Adipocyte (in vitro differentiated cells): ENCODE measurements at regions not wholly inside any gene's neighbourhood (a gene's known extent, or its start where the extent isn't known, plus 50 kb on each side); places are given as distances from the start of the nearest gene placed in this dataset.

Experiments
- DNase-seq: peaks from one replicate; pipeline ENCODE4 v3.0.0-alpha.2; 2015; ENCODE audit warnings: low read depth
- H3K27me3 ChIP-seq: replicated peaks from 2 replicates; pipeline ENCODE4 v1.7.0; 2013; ENCODE audit warnings: mild to moderate bottlenecking, low read length, moderate library complexity; ENCODE audit not compliant: control insufficient read depth, insufficient read depth
- H3K36me3 ChIP-seq: 2 replicates; pipeline ENCODE4 v1.7.0; 2013; ENCODE audit warnings: low read length, mild to moderate bottlenecking, moderate library complexity; ENCODE audit not compliant: control insufficient read depth, insufficient read depth, severe bottlenecking
- H3K4me1 ChIP-seq: 2 replicates; pipeline ENCODE4 v1.7.0; 2013; ENCODE audit warnings: mild to moderate bottlenecking, low read length, moderate library complexity; ENCODE audit not compliant: control insufficient read depth, insufficient read depth
- H3K4me3 ChIP-seq: 2 replicates; pipeline ENCODE4 v1.7.0; 2013; ENCODE audit warnings: mild to moderate bottlenecking, low read length, moderate library complexity
- H3K9ac ChIP-seq: 2 replicates; pipeline ENCODE4 v1.7.0; 2013; ENCODE audit warnings: mild to moderate bottlenecking, low read length, moderate library complexity
- H3K9me3 ChIP-seq: 2 replicates; pipeline ENCODE4 v1.7.0; 2013; ENCODE audit warnings: mild to moderate bottlenecking, low read length, moderate library complexity; ENCODE audit not compliant: control insufficient read depth

GRCh38 chr6:102215425-102215824 is 821.9 kb downstream of the GRIK2 start:
- Histone ChIP-seq H3K27me3 (no peaks in the 10 kb centered on the region), H3K9me3 (no peaks in the 10 kb centered on the region), H3K4me3 (no peak overlapping the region), H3K36me3 (no peaks in the 10 kb centered on the region), H3K4me1 (no peaks in the 10 kb centered on the region), H3K9ac (no peak overlapping the region)
- no peak for DNase-seq

- Histone ChIP-seq H3K27me3 (no peaks in the 10 kb centered on the region), H3K4me1 (no peaks in the 10 kb centered on the region), H3K9ac (no peak overlapping the region), H3K9me3 (no peaks in the 10 kb centered on the region), H3K4me3 (no peak overlapping the region), H3K36me3 (no peaks in the 10 kb centered on the region)
- DNase-seq: no peak
Observed at GRCh38 chr6:102216232-102216631, 822.7 kb downstream of the GRIK2 start.

GRCh38 chr6:102223942-102224341 is 830.4 kb downstream of the GRIK2 start:
- no peaks in the 10 kb centered on the region for H3K27me3 ChIP-seq
- H3K36me3 ChIP-seq: no peaks in the 10 kb centered on the region
- H3K9me3 ChIP-seq: no peaks in the 10 kb centered on the region
- peak; percentile 60 for DNase-seq
- no peaks in the 10 kb centered on the region for H3K4me1 ChIP-seq
- no peak overlapping the region for H3K9ac ChIP-seq
- H3K4me3 ChIP-seq: no peak overlapping the region

GRCh38 chr6:102229271-102229670 is 835.8 kb downstream of the GRIK2 start:
- H3K9ac ChIP-seq: no peak overlapping the region
- no peak overlapping the region for H3K4me3 ChIP-seq
- no peak for DNase-seq
- H3K4me1 ChIP-seq: no peaks in the 10 kb centered on the region
- no peaks in the 10 kb centered on the region for H3K27me3 ChIP-seq
- H3K36me3 ChIP-seq: no peaks in the 10 kb centered on the region
- H3K9me3 ChIP-seq: no peaks in the 10 kb centered on the region
